NCI-H1417 treated with DMSO at 0.1 percent for 48 hours (cell line): ENCODE measurements at regions not wholly inside any gene's neighbourhood (a gene's known extent, or its start where the extent isn't known, plus 50 kb on each side); places are given as distances from the start of the nearest gene placed in this dataset.

Experiments used
- DNase-seq: peaks from one replicate; lab custom pipeline; 2025; lab: John Stamatoyannopoulos, UW

DNA sequence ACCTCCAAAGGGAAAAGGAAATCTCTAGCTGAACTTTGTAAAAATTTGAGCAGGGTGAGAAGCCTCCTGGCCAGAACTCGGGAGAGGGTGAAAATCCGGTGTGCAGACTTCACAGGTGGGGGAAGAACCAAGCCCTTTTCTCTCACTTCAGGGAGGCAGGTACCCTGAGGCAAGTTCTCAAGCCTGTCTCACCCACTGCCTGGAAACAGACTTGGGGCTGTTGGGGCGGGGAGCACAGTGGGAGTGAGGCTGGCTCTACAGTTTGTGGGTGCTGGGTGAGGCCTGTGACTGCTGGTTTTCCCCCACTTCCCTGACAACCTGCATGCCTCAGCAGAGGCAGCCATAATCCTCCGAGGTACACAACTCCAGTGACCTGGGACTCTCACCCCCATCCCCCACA lies 187.1 kb downstream of the KIF4B start:
- no peak for DNase-seq

DNA sequence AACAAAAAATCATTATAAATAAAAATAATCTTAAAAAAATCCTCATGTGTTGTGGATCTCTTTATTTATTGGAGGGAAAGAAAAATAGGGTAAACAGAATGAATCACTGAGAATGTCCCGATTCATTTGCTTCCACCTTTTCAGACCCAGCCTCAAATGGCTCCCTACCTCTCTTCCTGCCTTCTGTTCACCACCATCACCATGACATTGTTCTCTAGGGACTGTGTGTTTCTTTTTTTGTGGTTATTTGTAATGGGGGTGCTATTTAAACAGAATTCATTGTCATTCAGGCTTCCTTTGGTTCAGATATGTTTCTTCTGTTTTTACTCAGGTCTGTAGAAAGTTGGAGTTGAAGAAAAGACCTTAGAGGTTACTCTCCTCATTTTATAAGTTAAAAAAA lies 198.2 kb downstream of the KIF4B start:
- no peak for DNase-seq

DNA sequence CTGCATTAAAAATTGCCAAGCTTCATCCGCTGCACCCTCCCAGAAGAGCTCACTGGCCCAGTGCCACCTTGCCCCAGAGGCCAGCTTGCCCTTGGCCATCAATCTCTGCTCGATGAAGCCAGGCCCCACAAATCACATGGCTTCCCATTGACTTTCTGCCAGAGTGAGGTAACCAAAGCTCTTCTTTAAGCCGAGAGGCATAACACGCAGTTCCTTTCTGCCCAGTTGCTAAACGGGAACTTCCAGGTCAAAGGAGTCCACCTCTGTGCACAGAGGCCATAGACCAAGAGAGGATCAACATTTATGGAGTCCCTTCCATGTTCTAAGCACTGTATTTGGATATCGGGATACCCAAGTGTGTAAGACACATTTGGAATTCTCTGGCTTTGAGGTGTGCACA lies 208.8 kb downstream of the KIF4B start:
- no peak for DNase-seq

DNA sequence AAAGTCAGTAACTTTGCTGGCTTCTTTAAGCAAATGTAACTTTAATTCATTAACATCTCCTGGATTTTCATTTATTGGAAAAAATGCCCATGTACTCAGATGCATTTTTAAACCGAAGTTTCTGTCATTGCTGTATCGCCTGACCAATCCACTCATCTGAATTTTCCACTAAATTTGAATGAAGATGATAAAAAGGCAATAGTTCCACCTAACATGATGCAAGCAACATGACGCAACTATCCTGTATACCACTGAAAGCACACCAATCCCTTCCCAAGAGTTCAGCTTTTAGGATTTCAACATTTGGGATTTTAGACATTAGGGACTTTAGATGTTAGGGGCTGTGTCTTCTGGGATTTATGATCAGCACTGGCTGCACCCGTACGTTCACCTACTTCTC lies 215.6 kb downstream of the KIF4B start:
- no peak for DNase-seq

DNA sequence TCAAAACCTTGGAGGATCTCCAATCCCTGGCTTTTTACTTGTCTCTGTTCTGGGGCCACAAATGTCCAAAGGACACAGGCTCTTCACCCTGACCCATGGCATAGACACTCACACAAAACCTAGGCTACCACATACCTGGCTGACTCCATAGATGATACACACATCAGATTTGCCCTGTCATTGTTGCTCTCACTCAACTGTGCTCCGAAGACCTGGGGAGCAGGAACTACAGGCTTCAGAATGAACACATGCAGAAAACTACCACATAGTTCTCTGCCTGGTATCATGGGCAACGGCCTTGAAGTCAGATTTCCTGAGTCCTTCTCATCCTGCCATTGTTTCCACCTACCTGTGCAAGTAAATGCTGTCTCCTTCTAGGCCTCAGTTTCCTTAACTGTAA lies 226.2 kb downstream of the KIF4B start:
- DNase-seq: no peak

DNA sequence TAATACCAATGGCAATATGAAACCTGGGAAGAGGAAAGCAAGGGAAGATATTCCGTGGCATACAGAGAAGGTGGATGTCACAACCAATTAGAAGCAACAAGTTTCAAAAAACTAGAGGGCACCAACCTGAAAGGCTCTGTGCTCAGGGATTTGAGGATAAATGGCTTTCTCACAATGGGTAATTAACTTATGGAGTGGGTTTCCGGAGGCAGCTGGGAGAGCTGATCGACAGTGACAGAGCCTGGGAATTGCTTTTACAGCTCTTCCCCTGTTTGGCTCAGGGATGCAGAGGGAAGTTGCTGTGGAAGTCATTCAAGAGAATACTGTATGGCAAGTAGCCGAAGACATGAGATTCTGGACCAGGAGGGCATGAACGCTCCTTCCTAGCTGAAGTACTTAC lies 237.0 kb downstream of the KIF4B start:
- no peak for DNase-seq

DNA sequence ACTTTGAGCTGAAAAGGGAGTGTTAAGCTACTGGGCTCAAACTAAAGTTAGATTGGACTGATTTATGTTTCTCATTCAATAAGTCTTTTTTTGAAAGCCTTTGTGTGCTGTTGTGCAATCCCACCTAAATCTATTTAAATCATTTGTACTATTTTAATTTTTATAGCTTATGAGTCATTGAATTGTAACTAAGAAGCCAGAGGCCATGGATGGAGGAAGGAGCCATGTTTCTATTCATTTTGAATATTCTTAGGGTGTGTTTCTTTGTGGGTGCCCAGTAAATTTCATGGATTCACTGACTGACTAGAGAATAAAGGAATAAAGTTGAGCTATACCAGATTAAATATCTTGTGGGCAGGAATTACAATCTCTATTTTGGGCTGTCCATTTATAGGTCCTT lies 238.5 kb downstream of the KIF4B start:
- no peak for DNase-seq

DNA sequence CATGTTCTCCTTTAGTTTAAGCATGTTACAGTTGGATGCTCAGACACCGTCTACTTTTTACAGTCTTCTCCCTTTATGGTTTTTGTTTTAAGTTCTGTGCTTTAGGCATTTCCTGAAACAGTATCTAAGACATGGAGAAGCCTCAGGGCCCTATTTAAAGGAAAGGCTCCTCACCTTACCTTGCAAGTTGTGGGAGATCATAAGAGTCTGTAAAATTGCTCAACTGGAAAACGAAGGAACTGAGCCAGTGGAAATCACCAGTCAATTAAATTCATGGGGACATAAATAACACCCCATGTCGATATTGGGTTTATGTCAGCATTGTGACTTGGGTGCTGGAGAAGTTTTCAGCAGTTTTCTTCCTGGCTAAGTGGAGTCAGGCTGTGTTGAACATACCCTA lies 239.2 kb downstream of the KIF4B start:
- DNase-seq: no peak

DNA sequence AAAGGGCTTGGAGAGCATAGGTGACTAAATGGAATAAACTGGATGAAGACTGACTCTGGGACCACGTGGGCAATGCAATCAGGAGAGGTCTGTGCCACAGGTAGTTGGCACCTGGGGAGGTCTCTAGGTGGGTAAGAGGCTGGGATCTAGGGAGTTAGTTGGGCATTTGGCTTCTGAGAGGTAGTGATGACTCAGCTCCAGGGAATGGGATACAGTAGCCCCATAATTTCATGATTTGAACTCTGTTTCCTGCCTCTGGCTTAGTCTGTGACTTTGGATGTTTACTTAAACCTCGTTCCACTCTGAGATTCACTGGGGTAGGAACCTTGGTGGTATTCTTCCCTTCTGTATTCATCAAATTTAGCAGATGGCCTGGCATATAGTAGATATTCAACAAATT lies 240.8 kb downstream of the KIF4B start:
- no peak for DNase-seq

DNA sequence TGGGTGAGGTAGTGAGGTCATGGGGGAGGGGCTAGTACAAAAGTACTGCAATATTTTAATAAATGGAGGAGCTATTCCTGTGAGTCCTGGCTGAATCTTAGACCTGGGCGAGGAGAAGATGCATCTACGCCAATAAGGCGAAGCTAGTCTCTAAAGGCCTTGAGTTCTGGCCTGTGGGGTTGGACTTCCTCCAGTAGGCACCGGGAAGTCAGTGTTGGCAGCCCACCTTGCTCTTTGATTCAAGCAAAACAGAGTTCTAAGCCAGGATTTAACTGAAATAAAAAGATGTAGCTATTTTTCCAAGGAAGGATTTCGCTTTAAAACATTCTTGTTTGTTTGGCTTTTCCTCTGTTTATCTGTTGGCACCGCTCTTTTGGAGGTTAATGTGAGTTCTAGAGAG lies 244.6 kb downstream of the KIF4B start:
- no peak for DNase-seq

DNA sequence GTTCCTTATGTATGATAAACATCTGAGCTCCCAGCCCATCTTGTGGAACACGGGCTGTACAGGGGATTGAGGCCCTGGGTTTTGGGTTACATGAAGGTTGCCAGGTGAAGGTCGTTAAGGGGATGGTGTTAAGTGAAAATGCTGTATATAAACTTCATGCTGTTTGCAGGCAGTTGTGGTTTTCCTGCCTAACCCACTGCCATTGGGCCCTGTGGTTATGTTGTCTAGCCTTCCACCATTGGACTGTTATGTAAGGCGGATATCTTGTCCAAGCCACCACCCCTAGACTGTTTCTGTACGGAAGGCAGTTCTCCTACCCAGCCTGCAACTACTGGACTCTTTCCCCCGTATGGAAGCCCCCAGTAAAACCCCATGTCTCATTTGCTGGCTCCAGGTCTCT lies 246.1 kb downstream of the KIF4B start:
- no peak for DNase-seq

DNA sequence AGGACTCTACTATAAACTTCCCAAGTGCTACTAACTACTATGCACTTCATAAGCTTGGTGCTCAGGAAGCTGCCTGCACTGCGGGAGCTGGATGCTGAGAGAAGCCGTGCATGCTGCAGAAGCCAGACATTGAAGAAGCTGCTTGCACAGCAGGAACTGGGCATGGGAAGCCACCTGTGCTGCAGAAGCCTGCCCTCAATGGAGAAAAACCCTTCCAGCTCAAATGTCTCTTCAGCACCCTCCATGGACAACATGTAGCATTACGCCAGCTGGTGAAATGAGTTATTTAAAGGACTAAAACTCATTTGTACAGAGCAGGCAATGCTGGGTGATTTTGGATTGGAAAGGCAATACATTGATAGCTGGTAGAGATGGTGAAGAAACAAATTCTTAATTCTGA lies 247.2 kb downstream of the KIF4B start:
- DNase-seq: no peak

DNA sequence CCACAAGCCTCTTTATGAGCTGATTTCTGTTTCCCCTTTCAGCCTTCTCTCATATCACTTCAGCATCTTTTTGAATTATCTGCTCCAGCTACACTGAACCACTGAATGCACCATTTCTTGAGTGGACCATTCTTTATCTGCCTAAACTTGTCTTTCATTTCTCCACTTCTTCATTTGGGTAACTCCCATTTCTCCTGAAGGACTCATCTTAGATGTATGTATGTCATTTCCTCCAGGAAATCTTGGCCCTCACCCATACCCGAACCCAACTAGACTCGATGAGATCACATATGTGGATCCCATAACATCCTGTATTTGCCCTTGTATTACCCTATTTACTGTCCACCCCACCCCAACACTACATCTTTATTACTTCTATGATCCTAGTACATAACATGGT lies 249.8 kb downstream of the KIF4B start:
- no peak for DNase-seq

DNA sequence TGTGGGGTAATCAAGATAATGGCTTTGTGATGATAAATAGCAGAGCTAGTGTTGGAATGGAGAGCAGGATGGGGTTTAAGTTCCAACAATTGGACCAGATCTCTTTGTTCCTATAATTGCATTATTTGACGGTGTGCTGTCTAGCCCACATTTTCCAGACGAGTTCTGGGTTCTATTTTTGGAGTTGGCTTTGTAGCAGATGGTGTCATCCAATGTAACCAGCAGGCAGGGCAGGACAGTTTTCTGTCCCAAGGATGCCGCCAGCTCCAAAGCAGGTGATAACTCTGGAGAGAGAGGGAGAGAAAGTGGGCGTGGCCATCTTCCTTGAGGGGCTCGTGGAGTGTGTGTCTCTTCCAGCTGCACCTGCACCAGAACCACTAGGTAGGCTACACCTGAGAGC lies 251.3 kb downstream of the KIF4B start:
- DNase-seq: no peak

DNA sequence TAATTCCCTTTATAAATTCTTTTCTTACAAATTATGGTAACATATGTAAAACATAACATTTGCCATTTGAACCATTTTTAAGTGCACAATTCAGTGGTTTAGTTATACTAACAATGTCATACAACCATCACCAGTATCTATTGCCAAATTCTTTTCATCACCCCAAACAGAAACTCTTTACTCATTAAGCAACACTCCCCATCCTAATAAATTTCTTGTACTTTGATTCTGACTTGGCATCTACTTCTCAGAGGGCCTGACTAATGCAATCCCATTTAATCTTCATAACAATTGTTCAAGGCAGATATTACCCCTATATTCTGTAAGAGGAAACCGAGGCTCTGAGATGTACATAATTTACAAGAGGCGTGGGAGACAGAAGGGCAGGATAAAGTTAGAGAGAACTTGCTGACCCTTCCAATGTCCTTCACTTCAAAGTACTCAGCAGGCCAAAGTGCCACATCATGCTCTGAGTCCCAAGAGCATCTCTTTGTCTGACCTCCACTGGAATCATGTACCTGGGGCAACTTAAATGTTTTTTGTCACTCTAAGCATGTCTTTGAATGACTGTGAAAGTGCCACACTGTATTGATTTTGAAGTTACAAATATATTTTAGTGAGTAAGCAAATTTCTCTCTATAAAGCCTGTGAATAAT lies 255.3 kb downstream of the KIF4B start:
- no peak for DNase-seq

DNA sequence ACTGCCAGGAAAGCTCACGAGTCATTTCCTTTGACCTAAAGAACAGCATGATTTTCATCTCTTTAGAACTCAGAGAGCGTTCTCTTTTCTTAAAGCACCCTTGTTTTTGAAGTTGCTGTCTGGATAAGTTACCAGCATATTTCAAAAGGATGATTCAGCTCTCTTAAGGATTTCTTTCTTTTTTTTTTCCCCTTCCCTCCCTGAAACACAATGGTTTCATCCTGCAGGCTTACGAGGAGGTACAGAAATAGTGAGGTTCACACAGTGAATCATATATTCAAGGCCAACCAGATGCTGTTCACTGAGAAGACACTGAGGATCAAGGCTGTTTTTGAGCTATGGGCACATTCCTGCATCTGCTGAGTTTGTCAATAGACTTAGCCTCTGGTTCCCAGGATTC lies 257.2 kb downstream of the KIF4B start:
- no peak for DNase-seq

DNA sequence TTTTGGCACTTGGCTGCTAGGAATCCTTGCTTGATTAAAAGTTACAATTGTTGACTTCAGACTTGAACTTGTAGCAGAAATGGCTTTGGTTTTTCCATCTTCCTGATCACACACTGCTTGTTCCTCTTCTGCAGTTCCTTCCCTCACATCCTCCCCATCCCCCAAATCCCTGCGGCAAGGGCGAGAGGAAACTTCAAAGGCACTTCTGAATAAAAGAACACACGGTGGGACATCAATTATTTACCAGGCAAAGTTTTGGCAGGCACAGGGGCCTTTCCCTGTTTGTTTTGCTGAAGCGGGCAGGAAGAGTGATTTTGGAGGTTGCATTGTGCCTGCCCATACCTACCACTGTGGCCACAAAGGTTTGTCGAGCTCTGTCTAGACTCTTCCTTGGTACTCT lies 260.9 kb downstream of the KIF4B start:
- no peak for DNase-seq

DNA sequence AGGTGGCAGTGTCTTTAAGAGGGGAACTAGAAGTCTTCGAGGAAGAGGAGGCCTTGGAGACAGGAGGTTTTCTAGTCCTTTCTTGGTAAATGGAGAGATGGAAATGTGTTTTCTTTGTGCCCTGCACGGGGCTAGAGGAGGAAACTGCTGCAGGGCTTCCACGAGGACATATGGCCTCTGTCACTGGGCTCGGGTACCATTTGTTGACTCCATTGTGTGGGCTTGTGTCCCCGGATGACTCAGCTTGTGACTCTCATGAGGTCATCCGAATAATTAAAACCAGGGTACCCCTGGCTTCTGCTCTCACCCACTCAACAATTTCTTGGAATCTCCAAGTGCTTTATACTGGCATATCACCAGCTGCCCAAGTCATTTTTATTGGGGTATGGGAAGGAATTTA lies 261.7 kb downstream of the KIF4B start:
- no peak for DNase-seq

DNA sequence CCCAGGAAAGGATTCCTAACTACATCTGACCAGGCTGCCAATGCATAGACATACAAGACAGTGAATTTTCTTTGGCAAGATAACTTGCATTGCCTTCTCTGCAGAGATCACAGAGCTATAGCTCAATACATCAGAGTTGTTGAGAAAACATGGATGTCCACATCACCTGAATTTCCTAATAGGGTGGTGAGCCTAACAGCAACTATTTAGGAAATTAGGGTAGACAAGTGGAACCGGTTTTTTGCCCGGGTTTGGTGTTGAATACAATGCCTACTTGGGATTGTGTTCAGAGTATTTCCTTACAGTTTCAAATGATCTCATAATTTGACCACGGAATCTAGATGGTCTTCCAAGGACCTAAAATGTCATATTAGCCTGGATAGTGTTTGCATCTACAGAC lies 262.7 kb downstream of the KIF4B start:
- DNase-seq: no peak

DNA sequence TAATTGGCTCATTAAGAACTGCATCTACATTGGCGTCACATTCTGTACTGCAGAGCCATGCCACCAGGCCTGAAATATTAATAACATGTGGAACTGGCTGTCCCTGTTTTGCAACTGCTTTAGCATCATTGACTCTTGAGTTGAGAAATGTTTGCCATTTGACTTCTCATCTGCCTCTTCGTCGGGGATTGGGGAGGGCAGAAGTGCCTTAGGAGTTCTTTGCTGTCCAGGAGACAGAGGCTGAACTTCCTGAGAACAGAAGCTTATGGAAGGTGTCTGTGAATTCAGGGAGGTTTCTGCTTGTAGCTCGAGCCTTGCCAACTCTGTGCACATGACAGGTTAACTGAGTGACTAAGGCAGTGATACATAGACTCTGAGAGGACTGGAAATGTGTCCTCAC lies 265.0 kb downstream of the KIF4B start:
- no peak for DNase-seq

DNA sequence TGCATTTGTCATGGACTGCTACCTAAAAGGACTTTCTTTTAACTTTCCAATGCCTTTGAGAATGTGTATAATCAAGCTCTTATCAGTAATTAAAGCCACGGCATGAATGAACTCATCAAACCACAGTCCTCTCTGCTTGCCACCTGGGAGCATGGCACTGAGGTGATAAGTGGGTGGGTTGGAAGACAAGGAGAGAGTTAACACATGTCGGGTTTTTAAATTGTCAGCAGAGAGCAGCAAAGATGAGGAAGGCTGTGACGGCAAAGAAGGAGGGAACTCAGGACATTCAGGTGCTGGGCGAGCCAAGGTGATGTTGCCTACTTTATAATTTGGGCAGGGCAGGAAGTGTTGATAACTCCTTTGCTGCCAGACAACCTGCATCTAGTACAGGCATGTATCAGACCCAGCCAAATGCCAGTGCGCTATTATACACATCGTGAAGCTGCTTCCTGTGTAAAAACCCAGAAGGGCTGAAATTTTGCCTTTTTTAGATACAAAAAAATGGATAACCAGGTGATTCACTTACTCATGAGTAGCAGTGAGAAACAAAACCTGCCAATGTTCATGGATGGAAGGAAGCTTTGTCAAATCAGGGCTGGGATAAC lies 269.1 kb downstream of the KIF4B start:
- no peak for DNase-seq

DNA sequence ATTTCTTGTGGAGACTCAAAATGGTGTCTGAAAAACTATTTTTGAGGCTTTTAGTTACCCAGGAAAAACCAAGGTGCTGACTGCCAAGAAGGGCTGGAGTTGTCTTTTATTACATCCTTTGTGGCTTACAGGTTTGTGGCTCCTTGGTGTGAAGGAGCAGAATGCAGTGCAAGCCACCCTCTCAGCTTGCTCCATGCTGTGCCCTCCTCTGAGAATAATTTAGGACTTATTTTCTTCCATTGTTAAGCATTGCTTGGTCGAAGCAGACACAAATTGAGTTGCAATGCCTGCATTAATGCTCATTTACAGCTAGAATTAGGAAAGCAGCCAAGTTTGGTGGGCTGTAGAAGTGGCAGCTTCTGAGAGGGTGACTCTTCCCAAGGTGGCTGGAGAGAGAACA lies 272.2 kb downstream of the KIF4B start:
- DNase-seq: no peak

DNA sequence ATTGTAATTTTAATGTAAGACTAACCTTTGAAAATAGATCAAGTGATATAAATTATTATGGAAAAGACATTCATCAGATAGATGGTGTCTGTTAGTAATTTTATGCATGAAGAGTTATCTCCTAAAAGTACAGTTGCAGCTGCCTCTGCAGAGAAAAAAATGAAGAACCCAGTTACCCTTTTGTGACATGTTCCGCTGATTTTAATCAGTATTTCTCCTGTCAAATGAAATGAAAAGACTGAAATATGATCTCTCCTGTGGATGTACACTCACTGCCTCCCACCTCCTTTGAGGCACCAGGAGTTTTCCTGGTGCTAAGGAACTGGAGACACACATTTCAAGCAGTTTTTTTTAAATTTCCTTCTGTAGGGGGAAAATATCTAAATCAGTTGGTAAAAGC lies 277.4 kb downstream of the KIF4B start:
- DNase-seq: no peak

DNA sequence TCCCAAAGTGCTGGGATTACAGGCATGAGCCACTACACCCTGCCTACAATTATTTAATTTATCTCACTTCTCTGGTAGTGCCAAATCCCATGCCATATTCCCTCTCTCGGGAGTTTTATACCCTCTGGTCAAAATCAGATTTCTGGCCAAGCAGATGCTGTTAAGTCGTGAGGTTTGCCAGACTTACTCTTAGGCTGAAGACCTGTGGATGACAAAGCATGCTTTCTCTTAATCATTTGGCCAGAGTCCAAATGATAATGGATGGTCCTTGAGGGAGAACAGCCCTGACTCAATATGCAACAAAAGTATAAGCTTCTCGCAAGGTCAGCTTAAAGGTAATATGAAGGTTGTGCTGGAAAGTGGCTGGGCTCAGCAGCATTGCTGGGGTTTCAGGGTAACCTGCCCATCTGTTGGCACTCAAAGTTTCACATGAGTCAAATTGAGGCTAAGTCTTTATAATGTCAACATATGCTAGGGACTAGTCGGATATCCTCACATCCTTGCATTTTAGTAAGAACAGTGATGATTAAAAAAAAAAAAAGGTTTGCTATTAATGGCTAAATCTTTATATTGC lies 280.1 kb downstream of the KIF4B start:
- DNase-seq: no peak
